ENCODE measurements at regions not wholly inside any gene's neighbourhood (a gene's known extent, or its start where the extent isn't known, plus 50 kb on each side); places are given as distances from the start of the nearest gene placed in this dataset.
"Not testable (repeated sequence)": the region's sequence is repeated elsewhere in the genome, so short reads cannot be mapped to it uniquely, and the experiment has no call there.

DNA sequence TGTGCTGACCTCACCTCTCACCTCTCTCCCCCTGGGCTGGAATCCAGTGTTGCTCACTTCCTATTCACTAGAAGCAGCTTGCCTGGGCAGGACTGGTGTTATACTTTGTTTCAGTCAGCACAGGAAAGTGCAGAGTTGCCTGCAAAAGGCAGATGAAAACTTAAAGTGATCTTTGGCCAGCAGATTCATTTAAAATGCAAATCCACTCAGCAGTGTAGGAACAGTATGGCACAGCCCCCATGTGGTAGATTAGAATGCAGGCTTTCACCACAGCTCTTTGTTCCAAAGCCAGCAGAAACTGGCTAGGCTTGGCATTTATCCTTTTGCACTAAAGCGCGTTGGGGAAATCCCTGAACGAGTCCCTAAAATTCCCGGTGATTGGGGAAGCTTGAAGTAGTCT is 301.2 kb downstream of the OR4C45 start:
- Histone ChIP-seq H3K27ac (no peak overlapping the region), H3K4me1 (no peaks in the 10 kb centered on the region), H3K4me3 (no peak overlapping the region), H3K36me3 (no peaks in the 10 kb centered on the region), H3K27me3 (no peaks in the 10 kb centered on the region), H3K9me3 (peaks cover 0 to 16% (median 0%) of the 10 kb centered on the region in 4 donors)
- DNase-seq (ENCODE audit: low spot score in 2 of 2) = no peak
- TF ChIP-seq POLR2A (IDR thresholded peaks at IDR 0.05) (no peak), EP300 (IDR thresholded peaks at IDR 0.05) (no peak), CTCF (IDR thresholded peaks at IDR 0.05) (no peak)
- 56 to 63% methylated on average over 4 of the region's 4 CpGs for WGBS, 2 donors

- not testable (repeated sequence) for H3K27me3 ChIP-seq; H3K36me3 ChIP-seq; H3K4me3 ChIP-seq; H3K4me1 ChIP-seq; H3K9me3 ChIP-seq; DNase-seq (ENCODE audit: low spot score in 2 of 2); H3K27ac ChIP-seq
- 6 to 9% methylated on average over 1 of the region's 1 CpG for WGBS, 2 donors
Measured at GRCh38 chr11:50337432-50337831, 304.8 kb downstream of the OR4C45 start.

- WGBS, 2 donors = no CpG with 5 or more reads among the region's 3 CpGs
- DNase-seq (ENCODE audit: low spot score in 2 of 2); H3K36me3 ChIP-seq; H3K9me3 ChIP-seq; H3K4me1 ChIP-seq; H3K4me3 ChIP-seq; H3K27me3 ChIP-seq; H3K27ac ChIP-seq: not testable (repeated sequence)
Measured at GRCh38 chr11:50348018-50348417, 315.3 kb downstream of the OR4C45 start.

DNA sequence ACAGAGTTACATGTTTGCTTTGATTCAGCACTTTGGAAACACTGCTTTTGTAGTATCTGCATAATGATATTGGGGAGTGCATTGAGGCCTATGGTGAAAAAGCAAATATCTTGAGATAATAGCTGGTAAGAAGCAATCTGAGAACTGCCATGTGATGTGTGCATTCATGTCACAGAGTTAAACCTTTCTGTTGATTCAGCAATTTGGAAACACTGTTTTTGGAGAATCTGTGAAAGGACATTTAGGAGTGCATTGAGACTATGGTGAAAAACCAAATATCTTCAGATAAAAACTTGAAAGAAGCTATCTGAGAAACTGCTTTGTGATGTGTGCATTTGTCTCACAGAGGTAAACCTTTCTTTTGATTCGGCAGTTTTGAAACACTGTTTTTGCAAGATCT is 346.8 kb downstream of the OR4C45 start:
- Histone ChIP-seq H3K9me3 (peaks cover 0 to 97% (median 27%) of the 10 kb centered on the region in 4 donors), H3K4me1 (no peaks in the 10 kb centered on the region), H3K27me3 (no peaks in the 10 kb centered on the region), H3K4me3 (no peak overlapping the region), H3K36me3 (no peaks in the 10 kb centered on the region), H3K27ac (no peak overlapping the region)
- no peak for DNase-seq (ENCODE audit: low spot score in 2 of 2)
- 87 to 89% methylated on average over 1 of the region's 1 CpG for WGBS, 2 donors
- TF ChIP-seq EP300 (IDR thresholded peaks at IDR 0.05) (no peak), POLR2A (IDR thresholded peaks at IDR 0.05) (no peak), CTCF (IDR thresholded peaks at IDR 0.05) (no peak)

- no peak overlapping the region for H3K27ac ChIP-seq
- TF ChIP-seq POLR2A (IDR thresholded peaks at IDR 0.05) = no peak
- no peak for TF ChIP-seq CTCF (IDR thresholded peaks at IDR 0.05)
- no peak for TF ChIP-seq EP300 (IDR thresholded peaks at IDR 0.05)
- no peak for DNase-seq (ENCODE audit: low spot score in 2 of 2)
- WGBS, 2 donors = 83 to 85% methylated on average over 2 of the region's 2 CpGs
- no peaks in the 10 kb centered on the region for H3K27me3 ChIP-seq
- H3K4me1 ChIP-seq = no peaks in the 10 kb centered on the region
- H3K36me3 ChIP-seq = no peaks in the 10 kb centered on the region
- peaks cover 0 to 98% (median 28%) of the 10 kb centered on the region in 4 donors for H3K9me3 ChIP-seq
- no peak overlapping the region for H3K4me3 ChIP-seq
Measured at GRCh38 chr11:50394017-50394416, 361.3 kb downstream of the OR4C45 start.

DNA sequence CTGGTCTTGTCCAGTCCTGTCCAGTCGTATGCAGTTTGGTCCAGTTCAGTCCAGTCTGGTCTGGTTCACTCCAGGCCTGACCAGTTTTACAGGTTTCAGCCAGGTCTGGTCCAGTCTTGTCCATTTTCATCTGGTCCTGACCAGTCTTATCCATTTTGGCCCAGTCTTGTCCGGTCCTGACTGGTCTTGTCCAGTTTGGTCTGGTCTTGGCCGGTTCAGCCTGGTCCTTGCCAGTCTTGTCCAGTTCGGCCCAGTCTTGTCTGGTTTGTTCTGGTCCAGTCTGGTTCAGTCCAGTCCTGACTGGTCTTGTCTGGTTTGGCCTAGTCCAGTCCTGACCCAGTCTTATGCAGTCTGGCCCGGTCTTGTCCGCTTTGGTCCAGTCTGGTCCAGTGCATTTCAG is 380.2 kb downstream of the OR4C45 start:
- TF ChIP-seq POLR2A (IDR thresholded peaks at IDR 0.05) (no peak), CTCF (IDR thresholded peaks at IDR 0.05) (no peak), EP300 (IDR thresholded peaks at IDR 0.05) (no peak)
- Histone ChIP-seq H3K9me3 (peaks cover 0 to 22% (median 0%) of the 10 kb centered on the region in 4 donors), H3K27ac (no peak overlapping the region), H3K27me3 (no peaks in the 10 kb centered on the region), H3K36me3 (no peaks in the 10 kb centered on the region), H3K4me1 (no peaks in the 10 kb centered on the region), H3K4me3 (no peak overlapping the region)
- WGBS, 2 donors = 60 to 74% methylated on average over 6 of the region's 6 CpGs
- DNase-seq (ENCODE audit: low spot score in 2 of 2) = no peak
